Esophagus muscularis mucosa (tissue), 4 donors: ENCODE measurements at regions not wholly inside any gene's neighbourhood (a gene's known extent, or its start where the extent isn't known, plus 50 kb on each side); places are given as distances from the start of the nearest gene placed in this dataset.

Experiments used
- DNase-seq: peaks from one replicate; pipeline ENCODE4 v3.0.0-alpha.2; 2017; ENCODE audit errors: extremely low spot score
- H3K27ac ChIP-seq, 4 donors: fragments of 200-600 bp; sonication (generic); replicated peaks in 1 of 4; 1 replicate in 3 of 4; 2 replicates in 1 of 4; pipeline ENCODE4 v1.5.1; 2016 to 2019; ENCODE audit warnings: mild to moderate bottlenecking in 1 of 4
- H3K27me3 ChIP-seq, 4 donors: fragments of 200-600 bp; sonication (generic); one replicate each; pipeline versions ENCODE4 v1.5.1 to v1.6.0; 2016 to 2019
- H3K36me3 ChIP-seq, 4 donors: fragments of 200-600 bp; sonication (generic); one replicate each; pipeline ENCODE4 v1.5.1; 2016 to 2019
- H3K4me1 ChIP-seq, 4 donors: fragments of 200-600 bp; sonication (generic); one replicate each; pipeline ENCODE4 v1.5.1; 2016 to 2019
- H3K4me3 ChIP-seq, 4 donors: fragments of 200-600 bp; sonication (generic); 1 replicate in 2 of 4; 2 replicates in 2 of 4; pipeline ENCODE4 v1.5.1; 2016 to 2019; ENCODE audit warnings: mild to moderate bottlenecking in 4 of 4, moderate library complexity in 1 of 4
- H3K9me3 ChIP-seq, 4 donors: fragments of 200-600 bp; sonication (generic); 1 replicate in 3 of 4; 2 replicates in 1 of 4; pipeline ENCODE4 v1.5.1; 2016 to 2019
- CTCF ChIP-seq, 3 experiments: fragments of 200-600 bp in 2 of 3; fragments of 450-650 bp in 1 of 3; sonication (generic) in 2 of 3; IDR thresholded peaks; one replicate each; pipeline ENCODE4 v1.5.1; 2017 to 2019; ENCODE audit warnings: antibody characterized with exemption in 3 of 3, mild to moderate bottlenecking in 2 of 3, moderate library complexity in 1 of 3
- EP300 ChIP-seq: sonication (generic); formaldehyde crosslinking; IDR thresholded peaks from one replicate; pipeline ENCODE4 v1.6.1; 2017; ENCODE audit warnings: antibody characterized with exemption
- POLR2A ChIP-seq: fragments of 450-650 bp; IDR thresholded peaks from one replicate; pipeline ENCODE4 v1.6.1; 2017; ENCODE audit warnings: antibody characterized with exemption, moderate library complexity, mild to moderate bottlenecking, low read depth
- POLR2AphosphoS5 ChIP-seq, 2 donors: sonication (generic); formaldehyde crosslinking; IDR thresholded peaks; one replicate each; pipeline ENCODE4 v1.6.1; 2017; ENCODE audit warnings: antibody characterized with exemption in 2 of 2
- WGBS: methylation state at CpG from one replicate; pipeline ENCODE4 v1.1.5; 2018; 5-methylcytosine and 5-hydroxymethylcytosine counted together
- intact Hi-C: fragments of 100-400 bp; cut with DNase I; formaldehyde crosslinking; loops from one replicate; pipeline ENCODE4 v1.15.1; 2023

GRCh38 chr7:32266932-32267475, 196.8 kb upstream of the PDE1C start:
- Histone ChIP-seq H3K4me1 (no peaks in the 10 kb centered on the region), H3K4me3 (no peak overlapping the region), H3K9me3 (no peaks in the 10 kb centered on the region), H3K36me3 (no peaks in the 10 kb centered on the region), H3K27me3 (no peaks in the 10 kb centered on the region), H3K27ac (no peak overlapping the region)
- DNase-seq = no peak
- intact Hi-C loops = no loop called here
- 67% methylated on average over 14 of the region's 16 CpGs for WGBS
- TF ChIP-seq CTCF (IDR thresholded peaks at IDR 0.05) (no peak), POLR2AphosphoS5 (IDR thresholded peaks at IDR 0.05) (no peak), POLR2A (no peak), EP300 (no peak)

GRCh38 chr7:32264702-32265284, 194.6 kb upstream of the PDE1C start:
- intact Hi-C loops = no loop called here
- Histone ChIP-seq H3K36me3 (no peaks in the 10 kb centered on the region), H3K27ac (no peak overlapping the region), H3K4me1 (no peaks in the 10 kb centered on the region), H3K4me3 (no peak overlapping the region), H3K27me3 (no peaks in the 10 kb centered on the region), H3K9me3 (no peaks in the 10 kb centered on the region)
- TF ChIP-seq POLR2AphosphoS5 (IDR thresholded peaks at IDR 0.05) (no peak), POLR2A (no peak), EP300 (no peak), CTCF (IDR thresholded peaks at IDR 0.05) (no peak)
- no peak for DNase-seq
- 89% methylated on average over 2 of the region's 2 CpGs for WGBS

GRCh38 chr7:32263611-32264010, 193.4 kb upstream of the PDE1C start:
- Histone ChIP-seq H3K27ac (no peak overlapping the region), H3K9me3 (no peaks in the 10 kb centered on the region), H3K4me1 (no peaks in the 10 kb centered on the region), H3K27me3 (no peaks in the 10 kb centered on the region), H3K36me3 (no peaks in the 10 kb centered on the region), H3K4me3 (no peak overlapping the region)
- intact Hi-C loops = no loop called here
- no peak for DNase-seq
- TF ChIP-seq EP300 (no peak), POLR2AphosphoS5 (IDR thresholded peaks at IDR 0.05) (no peak), POLR2A (no peak)

- Histone ChIP-seq H3K36me3 (no peaks in the 10 kb centered on the region), H3K4me1 (no peaks in the 10 kb centered on the region), H3K9me3 (no peaks in the 10 kb centered on the region), H3K27ac (no peak overlapping the region), H3K4me3 (no peak overlapping the region), H3K27me3 (no peaks in the 10 kb centered on the region)
- no peak for DNase-seq
- intact Hi-C loops = no loop called here
- WGBS = 86% methylated on average over 4 of the region's 4 CpGs
- no peak for TF ChIP-seq CTCF (IDR thresholded peaks at IDR 0.05)
- no peak for TF ChIP-seq EP300
- TF ChIP-seq POLR2AphosphoS5 (IDR thresholded peaks at IDR 0.05) = no peak
- TF ChIP-seq POLR2A = no peak
Observed at GRCh38 chr7:32262315-32262714, 192.1 kb upstream of the PDE1C start.

- intact Hi-C loops = no loop called here
- no peak overlapping the region for H3K4me3 ChIP-seq
- no peaks in the 10 kb centered on the region for H3K36me3 ChIP-seq
- no peaks in the 10 kb centered on the region for H3K27me3 ChIP-seq
- 66% methylated on average over 12 of the region's 12 CpGs for WGBS
- DNase-seq = no peak
- no peaks in the 10 kb centered on the region for H3K4me1 ChIP-seq
- TF ChIP-seq EP300 (no peak), CTCF (IDR thresholded peaks at IDR 0.05) (no peak), POLR2AphosphoS5 (IDR thresholded peaks at IDR 0.05) (no peak), POLR2A (no peak)
- no peaks in the 10 kb centered on the region for H3K9me3 ChIP-seq
- H3K27ac ChIP-seq = no peak overlapping the region
Observed at GRCh38 chr7:32259931-32260596, 189.9 kb upstream of the PDE1C start.
